H54 (cell line): ENCODE measurements at regions not wholly inside any gene's neighbourhood (a gene's known extent, or its start where the extent isn't known, plus 50 kb on each side); places are given as distances from the start of the nearest gene placed in this dataset.
"Not testable (repeated sequence)": the region's sequence is repeated elsewhere in the genome, so short reads cannot be mapped to it uniquely, and the experiment has no call there.

Source experiments
- DNase-seq: peaks from one replicate; pipeline ENCODE4 v3.0.0; 2011; ENCODE audit warnings: low spot score, mixed read lengths; ENCODE audit not compliant: insufficient read length
- FAIRE-seq: peaks from 3 replicates; lab custom pipeline; 2011; peaks lifted over from hg19 to GRCh38; lab: Jason Lieb, UNC
- POLR2A ChIP-seq: IDR thresholded peaks from 2 replicates; pipeline ENCODE4 v1.6.1; 2011; ENCODE audit warnings: low read depth, mild to moderate bottlenecking, low read length

- FAIRE-seq: no peak
- DNase-seq: no peak
- no peak for TF ChIP-seq POLR2A
These were observed 1163.0 kb downstream of the DIAPH3 start for GRCh38 chr13:59000770-59001169.

DNA sequence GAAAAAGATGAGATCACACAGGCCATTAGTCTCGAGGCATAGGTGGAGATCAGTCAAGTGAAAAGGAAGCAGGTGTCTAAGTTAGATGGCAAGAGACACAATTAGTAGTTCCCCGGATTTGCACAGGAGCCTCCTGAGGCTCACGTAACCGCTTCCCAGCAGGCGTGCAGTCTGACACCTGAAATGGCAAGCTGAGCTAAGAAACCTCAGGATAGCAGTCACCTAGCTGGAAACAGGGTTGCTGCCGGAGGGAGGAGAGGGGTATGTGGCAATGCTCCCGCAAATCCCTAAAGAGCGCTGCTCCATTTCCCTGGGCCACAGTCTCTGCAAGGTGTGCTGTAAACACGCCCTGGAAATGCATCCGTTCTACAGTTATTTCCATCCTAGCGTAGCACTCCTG, 1151.0 kb downstream of the DIAPH3 start:
- no peak for DNase-seq
- FAIRE-seq: no peak
- no peak for TF ChIP-seq POLR2A

- FAIRE-seq (no peak), DNase-seq (no peak)
These were observed 1147.5 kb downstream of the DIAPH3 start for GRCh38 chr13:59016250-59016649.

DNA sequence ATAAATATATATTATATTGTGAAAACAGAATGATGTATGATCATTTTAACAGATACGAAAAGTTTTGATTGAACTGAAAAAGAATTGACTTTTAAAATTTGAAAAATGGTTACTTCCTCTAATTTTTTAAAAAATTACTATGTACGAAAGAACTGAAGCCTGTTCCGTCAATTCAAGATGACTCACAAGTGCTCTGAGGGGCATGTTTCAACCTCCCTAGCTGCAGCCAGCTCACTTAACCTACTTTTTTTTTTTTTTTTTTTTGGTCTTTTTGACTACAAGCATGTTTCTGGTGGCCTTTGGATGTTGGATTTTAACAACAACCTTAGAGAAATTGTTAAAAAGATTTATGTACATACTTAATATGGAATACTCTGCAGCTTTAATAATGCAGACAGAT, 1139.3 kb downstream of the DIAPH3 start:
- no peak for FAIRE-seq
- TF ChIP-seq POLR2A: no peak
- no peak for DNase-seq

More at GRCh38 chr13:59016250-59016649, 1147.5 kb downstream of the DIAPH3 start:
- TF ChIP-seq POLR2A: no peak

GRCh38 chr13:59034198-59034597, 1129.5 kb downstream of the DIAPH3 start:
- no peak for TF ChIP-seq POLR2A
- FAIRE-seq: no peak
- no peak for DNase-seq

GRCh38 chr13:59038824-59039223, 1124.9 kb downstream of the DIAPH3 start:
- FAIRE-seq: no peak
- TF ChIP-seq POLR2A: no peak

GRCh38 chr13:59043016-59043415, 1120.7 kb downstream of the DIAPH3 start:
- DNase-seq (no peak), FAIRE-seq (no peak)
- TF ChIP-seq POLR2A: no peak

More at GRCh38 chr13:59038824-59039223, 1124.9 kb downstream of the DIAPH3 start:
- DNase-seq: no peak

DNA sequence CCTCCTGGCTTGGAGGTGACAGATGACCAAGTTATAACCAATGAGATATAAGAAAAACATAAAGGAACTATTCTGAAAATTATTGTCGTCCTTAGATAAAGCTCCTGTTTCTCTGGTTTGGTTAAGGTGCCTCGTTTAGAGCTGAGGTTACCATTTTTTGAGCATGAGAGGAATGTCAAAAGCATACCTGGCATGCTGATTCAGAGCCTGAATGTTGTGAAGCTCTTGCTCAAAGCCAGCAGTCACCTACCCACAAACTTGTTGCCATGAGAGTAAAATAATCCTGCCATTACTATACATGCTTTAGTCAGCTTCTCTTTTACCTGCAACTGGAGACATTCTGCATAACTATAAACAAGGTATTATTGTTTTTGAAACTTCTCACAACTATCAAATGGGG, 1116.2 kb downstream of the DIAPH3 start:
- DNase-seq (no peak), FAIRE-seq (no peak)
- TF ChIP-seq POLR2A: no peak

- DNase-seq: no peak
- no peak for FAIRE-seq
- no peak for TF ChIP-seq POLR2A
These were observed 1102.1 kb downstream of the DIAPH3 start for GRCh38 chr13:59061621-59062020.

DNA sequence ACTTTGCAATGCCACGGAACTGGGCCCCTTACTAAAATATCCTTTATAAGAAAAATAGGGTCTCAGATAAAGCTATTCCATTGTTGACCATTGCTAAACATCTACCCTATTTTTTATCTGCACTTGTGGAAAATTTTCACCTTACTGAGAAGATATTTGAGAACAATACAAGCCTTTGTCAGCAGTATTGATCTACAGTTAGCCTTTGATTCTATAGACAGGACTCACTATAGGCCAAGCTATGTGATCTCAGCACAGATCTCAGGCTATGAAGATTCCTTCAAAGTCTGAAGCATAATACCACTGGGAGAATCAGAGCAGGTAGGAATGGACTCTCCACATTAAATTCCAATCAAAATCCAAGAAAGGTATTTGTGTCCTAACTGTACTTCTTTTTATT, 1099.7 kb downstream of the DIAPH3 start:
- no peak for TF ChIP-seq POLR2A
- DNase-seq (no peak), FAIRE-seq (no peak)

- not testable (repeated sequence) for FAIRE-seq, DNase-seq
These were observed 1087.3 kb downstream of the DIAPH3 start for GRCh38 chr13:59076386-59076785.

DNA sequence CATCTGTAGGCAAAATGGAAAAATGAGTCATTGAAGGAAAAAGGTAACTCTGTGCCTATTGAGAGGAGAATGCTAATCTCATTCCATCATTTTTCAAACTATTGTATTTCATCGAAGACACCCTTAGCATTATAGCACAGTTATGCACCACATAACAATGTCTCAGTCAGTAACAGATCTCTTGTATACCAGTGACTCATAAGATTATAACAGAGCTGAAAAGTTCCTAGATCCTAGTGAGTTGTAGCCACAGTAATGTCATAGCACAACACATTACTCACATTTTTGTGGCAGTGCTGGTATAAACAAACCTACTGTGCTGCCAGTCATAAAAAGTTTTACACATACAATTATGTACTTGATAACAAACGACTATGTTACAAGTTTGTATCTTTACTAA, 1077.6 kb downstream of the DIAPH3 start:
- FAIRE-seq (peak; percentile 81), DNase-seq (no peak)
- TF ChIP-seq POLR2A: no peak

- TF ChIP-seq POLR2A: no peak
- DNase-seq (no peak), FAIRE-seq (peak; percentile 70)
These were observed 1075.0 kb downstream of the DIAPH3 start for GRCh38 chr13:59088716-59089115.

- TF ChIP-seq POLR2A: no peak
- DNase-seq (no peak), FAIRE-seq (no peak)
These were observed 1069.5 kb downstream of the DIAPH3 start for GRCh38 chr13:59094181-59094580.

GRCh38 chr13:59099182-59099974, 1064.3 kb downstream of the DIAPH3 start:
- DNase-seq (no peak), FAIRE-seq (no peak)
- no peak for TF ChIP-seq POLR2A
